GM21526 (cell line): ENCODE measurements at regions not wholly inside any gene's neighbourhood (a gene's known extent, or its start where the extent isn't known, plus 50 kb on each side); places are given as distances from the start of the nearest gene placed in this dataset.

ENCODE experiments used
- ATAC-seq: cut with Tn5 transposase; IDR thresholded peaks from one replicate; pipeline ENCODE4 v1.9.1; 2021; ENCODE audit warnings: moderate library complexity; ENCODE audit not compliant: unreplicated experiment, low FRiP score

GRCh38 chr2:237150186-237150585 lies 64.5 kb downstream of the COPS8 start:
- ATAC-seq: no peak

- ATAC-seq: no peak
Measured at GRCh38 chr2:237150831-237151375, 65.2 kb downstream of the COPS8 start.

GRCh38 chr2:237152361-237152760 lies 66.7 kb downstream of the COPS8 start:
- no peak for ATAC-seq

GRCh38 chr2:237153181-237153580 lies 67.5 kb downstream of the COPS8 start:
- ATAC-seq: no peak

- ATAC-seq: peak; percentile 52
Measured at GRCh38 chr2:237154082-237154638, 68.5 kb downstream of the COPS8 start.

GRCh38 chr2:237154884-237155851 lies 69.5 kb downstream of the COPS8 start:
- no peak for ATAC-seq

- ATAC-seq: no peak
Measured at GRCh38 chr2:237156031-237156856, 70.6 kb downstream of the COPS8 start.

- no peak for ATAC-seq
Measured at GRCh38 chr2:237156857-237157779, 71.4 kb downstream of the COPS8 start.

GRCh38 chr2:237157780-237158102 lies 72.1 kb downstream of the COPS8 start:
- ATAC-seq: no peak

GRCh38 chr2:237158194-237158593 lies 72.5 kb downstream of the COPS8 start:
- no peak for ATAC-seq

- ATAC-seq: no peak
Measured at GRCh38 chr2:237159006-237159911, 73.6 kb downstream of the COPS8 start.

- ATAC-seq: no peak
Measured at GRCh38 chr2:237160271-237160919, 74.7 kb downstream of the COPS8 start.

- ATAC-seq: no peak
Measured at GRCh38 chr2:237161189-237161588, 75.5 kb downstream of the COPS8 start.

GRCh38 chr2:237162959-237163358 lies 77.3 kb downstream of the COPS8 start:
- no peak for ATAC-seq

GRCh38 chr2:237164474-237165042 lies 78.9 kb downstream of the COPS8 start:
- ATAC-seq: no peak

- no peak for ATAC-seq
Measured at GRCh38 chr2:237165405-237166276, 80.0 kb downstream of the COPS8 start.

GRCh38 chr2:237167038-237167437 lies 81.3 kb downstream of the COPS8 start:
- ATAC-seq: no peak
